ENCODE measurements at regions not wholly inside any gene's neighbourhood (a gene's known extent, or its start where the extent isn't known, plus 50 kb on each side); places are given as distances from the start of the nearest gene placed in this dataset.
A peak's percentile ranks its signal among the peaks of the same experiment; 100 is the strongest.

- TF ChIP-seq, protein P1, sequence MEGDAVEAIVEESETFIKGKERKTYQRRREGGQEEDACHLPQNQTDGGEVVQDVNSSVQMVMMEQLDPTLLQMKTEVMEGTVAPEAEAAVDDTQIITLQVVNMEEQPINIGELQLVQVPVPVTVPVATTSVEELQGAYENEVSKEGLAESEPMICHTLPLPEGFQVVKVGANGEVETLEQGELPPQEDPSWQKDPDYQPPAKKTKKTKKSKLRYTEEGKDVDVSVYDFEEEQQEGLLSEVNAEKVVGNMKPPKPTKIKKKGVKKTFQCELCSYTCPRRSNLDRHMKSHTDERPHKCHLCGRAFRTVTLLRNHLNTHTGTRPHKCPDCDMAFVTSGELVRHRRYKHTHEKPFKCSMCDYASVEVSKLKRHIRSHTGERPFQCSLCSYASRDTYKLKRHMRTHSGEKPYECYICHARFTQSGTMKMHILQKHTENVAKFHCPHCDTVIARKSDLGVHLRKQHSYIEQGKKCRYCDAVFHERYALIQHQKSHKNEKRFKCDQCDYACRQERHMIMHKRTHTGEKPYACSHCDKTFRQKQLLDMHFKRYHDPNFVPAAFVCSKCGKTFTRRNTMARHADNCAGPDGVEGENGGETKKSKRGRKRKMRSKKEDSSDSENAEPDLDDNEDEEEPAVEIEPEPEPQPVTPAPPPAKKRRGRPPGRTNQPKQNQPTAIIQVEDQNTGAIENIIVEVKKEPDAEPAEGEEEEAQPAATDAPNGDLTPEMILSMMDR (IDR thresholded peaks at IDR 0.05; ENCODE audit: low read depth, low read length), result no peak
- no peak for DNase-seq (ENCODE audit: low read depth in 2 of 2)
- no peak overlapping the region for H3K4me3 ChIP-seq (replicated peaks in 1 of 2; ENCODE audit: low read depth in 2 of 2, low read length in 2 of 2)
These were observed 207.8 kb downstream of the RAMP3 start for GRCh38 chr7:45365341-45365740.

- DNase-seq (ENCODE audit: low read depth in 2 of 2), result no peak
- TF ChIP-seq, protein P1 (IDR thresholded peaks at IDR 0.05; ENCODE audit: low read depth, low read length), result no peak
- H3K4me3 ChIP-seq (replicated peaks in 1 of 2; ENCODE audit: low read depth in 2 of 2, low read length in 2 of 2), result no peak overlapping the region
These were observed 207.7 kb upstream of the ADCY1 start for GRCh38 chr7:45366475-45366874.

DNA sequence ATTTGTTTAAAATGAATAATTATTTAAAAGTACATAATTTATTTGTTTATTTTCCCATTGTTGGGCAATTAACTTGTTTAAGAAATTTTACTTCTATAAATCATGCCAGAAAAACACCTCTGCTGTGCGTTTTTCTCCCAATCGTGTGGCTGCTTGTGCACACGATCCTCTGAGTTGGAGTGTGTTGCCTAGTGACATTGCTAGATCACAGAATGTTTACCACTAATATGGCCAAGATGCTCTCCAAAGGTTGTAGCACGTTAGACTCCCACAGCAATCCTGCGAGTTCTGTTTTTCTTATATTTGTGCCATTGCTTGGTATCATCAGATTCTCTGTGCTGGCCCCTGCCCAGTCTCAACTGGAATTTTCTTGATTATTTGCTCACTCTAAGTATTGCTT is 207.1 kb upstream of the ADCY1 start:
- H3K4me3 ChIP-seq (replicated peaks in 1 of 2; ENCODE audit: low read depth in 2 of 2, low read length in 2 of 2), result no peak overlapping the region
- DNase-seq (ENCODE audit: low read depth in 2 of 2), result no peak
- TF ChIP-seq, protein P1 (IDR thresholded peaks at IDR 0.05; ENCODE audit: low read depth, low read length), result no peak

- DNase-seq (ENCODE audit: low read depth in 2 of 2), result no peak
- TF ChIP-seq, protein P1 (IDR thresholded peaks at IDR 0.05; ENCODE audit: low read depth, low read length), result no peak
- no peak overlapping the region for H3K4me3 ChIP-seq (replicated peaks in 1 of 2; ENCODE audit: low read depth in 2 of 2, low read length in 2 of 2)
These were observed 205.9 kb upstream of the ADCY1 start for GRCh38 chr7:45368129-45368807.

- no peak overlapping the region for H3K4me3 ChIP-seq (replicated peaks in 1 of 2; ENCODE audit: low read depth in 2 of 2, low read length in 2 of 2)
- DNase-seq (ENCODE audit: low read depth in 2 of 2), result peak in 1 of 2 donors; percentile 19
- TF ChIP-seq, protein P1 (IDR thresholded peaks at IDR 0.05; ENCODE audit: low read depth, low read length), result no peak
These were observed 189.7 kb upstream of the ADCY1 start for GRCh38 chr7:45384499-45384898.

- DNase-seq (ENCODE audit: low read depth in 2 of 2), result no peak
- TF ChIP-seq, protein P1 (IDR thresholded peaks at IDR 0.05; ENCODE audit: low read depth, low read length), result no peak
- H3K4me3 ChIP-seq (replicated peaks in 1 of 2; ENCODE audit: low read depth in 2 of 2, low read length in 2 of 2), result no peak overlapping the region
These were observed 186.3 kb upstream of the ADCY1 start for GRCh38 chr7:45387837-45388236.
